Skeletal muscle satellite cell (primary cell): ENCODE measurements at regions not wholly inside any gene's neighbourhood (a gene's known extent, or its start where the extent isn't known, plus 50 kb on each side); places are given as distances from the start of the nearest gene placed in this dataset.

ENCODE experiments used
- H3K27me3 ChIP-seq: 2 replicates; pipeline ENCODE4 v1.7.0; 2013; ENCODE audit warnings: low read length; ENCODE audit not compliant: control insufficient read depth, insufficient read depth
- H3K36me3 ChIP-seq: 2 replicates; pipeline ENCODE4 v1.7.0; 2013; ENCODE audit warnings: mild to moderate bottlenecking, control low read depth, low read length; ENCODE audit not compliant: insufficient read depth
- H3K4me1 ChIP-seq: 2 replicates; pipeline ENCODE4 v1.7.0; 2013; ENCODE audit warnings: low read length; ENCODE audit not compliant: control insufficient read depth, insufficient read depth
- H3K4me2 ChIP-seq: 2 replicates; pipeline ENCODE4 v1.7.0; 2013; ENCODE audit warnings: mild to moderate bottlenecking, low read length
- H3K4me3 ChIP-seq: 2 replicates; pipeline ENCODE4 v1.7.0; 2013; ENCODE audit warnings: low read length
- H3K9ac ChIP-seq: 2 replicates; pipeline ENCODE4 v1.7.0; 2013; ENCODE audit warnings: mild to moderate bottlenecking, low read depth, low read length, moderate library complexity
- H3K9me3 ChIP-seq: replicated peaks from 2 replicates; pipeline ENCODE4 v1.7.0; 2013; ENCODE audit warnings: mild to moderate bottlenecking, control low read depth, low read length

DNA sequence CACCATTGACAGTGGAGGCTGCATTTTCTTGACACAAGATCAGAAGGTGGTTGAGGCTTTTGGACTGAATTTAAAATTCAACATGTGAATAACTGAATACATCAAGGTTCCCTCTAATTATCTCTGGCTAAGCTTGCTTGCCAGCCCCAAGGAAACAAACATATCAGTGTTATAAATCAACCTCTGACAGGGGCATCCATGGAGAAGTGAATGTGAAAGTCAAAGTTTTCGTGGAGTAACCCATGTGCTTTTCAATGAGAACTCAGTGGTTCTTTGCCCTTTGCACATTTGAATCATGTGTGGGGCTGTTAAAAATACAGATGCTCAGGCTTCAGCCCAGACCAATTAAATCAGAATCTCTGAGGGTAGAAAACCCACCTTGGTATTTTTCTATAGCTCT is 128.9 kb downstream of the LRRC70 start:
- H3K36me3 ChIP-seq, result no peaks in the 10 kb centered on the region
- no peaks in the 10 kb centered on the region for H3K4me1 ChIP-seq
- H3K4me3 ChIP-seq, result no peak overlapping the region
- no peak overlapping the region for H3K9ac ChIP-seq
- H3K9me3 ChIP-seq, result no peaks in the 10 kb centered on the region
- no peak overlapping the region for H3K4me2 ChIP-seq
- H3K27me3 ChIP-seq, result no peaks in the 10 kb centered on the region

DNA sequence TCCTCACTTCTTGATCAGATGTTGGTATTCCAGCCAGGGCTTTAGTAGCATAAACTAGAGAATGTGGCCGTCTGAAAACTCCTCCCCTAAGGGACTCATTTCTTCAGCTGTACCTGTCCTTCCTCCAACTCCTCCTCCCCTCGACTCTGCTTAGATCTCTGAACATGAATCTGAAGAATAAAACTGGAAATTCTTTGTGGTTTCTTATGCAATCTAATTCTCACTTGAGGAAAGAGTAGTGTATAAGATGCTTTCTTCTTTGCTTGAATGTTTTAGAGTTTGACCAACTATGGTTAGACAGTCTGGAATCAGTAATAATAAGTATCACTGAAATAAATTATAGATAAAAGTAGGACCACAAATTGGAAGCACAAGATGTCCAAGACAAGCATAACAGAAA is 128.5 kb downstream of the LRRC70 start:
- Histone ChIP-seq H3K4me3 (no peak overlapping the region), H3K9me3 (no peaks in the 10 kb centered on the region), H3K4me1 (no peaks in the 10 kb centered on the region), H3K9ac (no peak overlapping the region), H3K27me3 (no peaks in the 10 kb centered on the region), H3K36me3 (no peaks in the 10 kb centered on the region), H3K4me2 (no peak overlapping the region)

DNA sequence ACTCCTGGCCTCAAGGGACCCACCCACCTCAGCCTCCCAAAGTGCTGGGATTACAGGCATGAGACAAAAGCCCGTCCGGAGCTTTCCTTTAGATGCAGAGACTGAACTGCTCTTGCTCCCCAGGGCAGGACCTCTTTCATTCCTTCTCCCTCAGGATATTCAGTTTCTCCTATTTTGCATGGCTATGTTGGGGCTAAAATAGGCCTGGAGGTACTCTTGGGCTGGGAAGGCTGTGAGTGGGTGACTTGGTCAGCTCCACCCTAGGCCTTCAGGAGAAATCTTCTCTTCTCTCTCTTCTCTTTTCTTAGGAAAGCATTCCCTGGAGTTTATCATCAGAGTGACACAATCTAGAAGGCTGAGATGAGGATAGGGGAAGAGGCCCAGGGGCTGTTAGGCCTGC is 126.4 kb downstream of the LRRC70 start:
- H3K9me3 ChIP-seq, result no peaks in the 10 kb centered on the region
- no peaks in the 10 kb centered on the region for H3K27me3 ChIP-seq
- no peaks in the 10 kb centered on the region for H3K36me3 ChIP-seq
- no peaks in the 10 kb centered on the region for H3K4me1 ChIP-seq
- H3K4me3 ChIP-seq, result no peak overlapping the region
- H3K4me2 ChIP-seq, result no peak overlapping the region
- no peak overlapping the region for H3K9ac ChIP-seq

DNA sequence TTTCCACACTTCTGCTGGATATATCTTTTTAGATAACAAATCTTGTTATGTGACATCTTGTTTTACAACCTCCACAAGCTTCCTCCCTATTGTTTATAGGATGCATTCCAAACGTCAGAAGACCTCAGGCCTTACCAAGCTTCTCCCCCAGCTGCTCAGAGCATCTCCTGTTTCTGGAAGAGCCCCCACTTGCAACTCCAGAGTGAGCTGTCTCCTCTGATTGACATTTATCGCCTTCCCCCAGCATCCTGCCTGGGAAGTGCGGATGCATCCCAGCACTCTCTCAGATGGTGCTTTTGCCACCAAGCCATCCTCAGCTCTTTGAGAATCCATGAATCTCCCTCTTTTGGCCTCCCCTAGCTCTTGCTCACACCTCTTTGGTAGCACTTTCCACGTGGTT is 123.5 kb downstream of the LRRC70 start:
- no peak overlapping the region for H3K9ac ChIP-seq
- H3K4me3 ChIP-seq, result no peak overlapping the region
- no peaks in the 10 kb centered on the region for H3K27me3 ChIP-seq
- H3K9me3 ChIP-seq, result no peaks in the 10 kb centered on the region
- H3K4me1 ChIP-seq, result no peaks in the 10 kb centered on the region
- no peaks in the 10 kb centered on the region for H3K36me3 ChIP-seq
- H3K4me2 ChIP-seq, result no peak overlapping the region

DNA sequence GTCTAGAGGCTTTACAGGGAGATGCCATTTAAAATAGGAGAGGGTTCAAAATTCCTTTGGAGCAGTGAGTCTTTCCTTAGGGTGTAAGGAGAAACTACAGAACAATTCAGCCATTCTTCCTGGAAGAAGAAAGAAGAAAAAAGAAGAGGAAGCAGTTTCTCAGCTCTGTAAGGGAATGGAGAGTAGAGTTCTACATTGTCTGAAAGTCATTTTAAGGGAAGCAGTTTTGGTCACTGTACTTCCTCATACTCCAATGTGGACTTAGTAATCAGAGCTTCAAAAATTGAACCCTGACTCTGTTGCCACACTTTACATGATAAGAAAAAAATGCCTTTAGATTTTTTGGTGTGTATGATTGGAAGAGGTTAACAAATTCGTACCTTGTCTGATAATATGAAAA is 122.4 kb downstream of the LRRC70 start:
- H3K4me2 ChIP-seq, result no peak overlapping the region
- H3K9ac ChIP-seq, result no peak overlapping the region
- H3K4me1 ChIP-seq, result no peaks in the 10 kb centered on the region
- H3K9me3 ChIP-seq, result no peaks in the 10 kb centered on the region
- no peak overlapping the region for H3K4me3 ChIP-seq
- no peaks in the 10 kb centered on the region for H3K36me3 ChIP-seq
- H3K27me3 ChIP-seq, result no peaks in the 10 kb centered on the region

DNA sequence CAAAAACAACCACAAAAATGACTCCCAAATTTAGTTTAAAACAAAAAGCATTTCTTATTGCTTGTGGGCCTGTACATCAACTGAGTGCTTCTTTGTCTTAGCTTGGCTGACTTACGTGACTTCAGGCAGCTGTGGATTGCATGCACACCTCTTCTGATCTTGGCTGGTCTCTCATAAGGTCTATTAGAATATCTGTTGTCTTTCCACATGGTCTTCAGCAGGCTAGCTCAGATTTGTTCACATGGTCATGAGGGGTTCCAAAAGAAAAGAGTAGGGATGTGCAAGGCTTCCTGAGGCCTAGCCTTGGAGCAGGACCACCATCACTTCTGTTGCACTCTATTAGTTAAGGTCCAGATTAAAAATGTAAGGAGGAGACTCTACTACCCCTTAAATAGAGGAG is 120.1 kb downstream of the LRRC70 start:
- no peaks in the 10 kb centered on the region for H3K27me3 ChIP-seq
- H3K4me3 ChIP-seq, result no peak overlapping the region
- H3K4me1 ChIP-seq, result no peaks in the 10 kb centered on the region
- H3K36me3 ChIP-seq, result no peaks in the 10 kb centered on the region
- no peak overlapping the region for H3K9ac ChIP-seq
- no peak overlapping the region for H3K4me2 ChIP-seq
- H3K9me3 ChIP-seq, result no peaks in the 10 kb centered on the region

DNA sequence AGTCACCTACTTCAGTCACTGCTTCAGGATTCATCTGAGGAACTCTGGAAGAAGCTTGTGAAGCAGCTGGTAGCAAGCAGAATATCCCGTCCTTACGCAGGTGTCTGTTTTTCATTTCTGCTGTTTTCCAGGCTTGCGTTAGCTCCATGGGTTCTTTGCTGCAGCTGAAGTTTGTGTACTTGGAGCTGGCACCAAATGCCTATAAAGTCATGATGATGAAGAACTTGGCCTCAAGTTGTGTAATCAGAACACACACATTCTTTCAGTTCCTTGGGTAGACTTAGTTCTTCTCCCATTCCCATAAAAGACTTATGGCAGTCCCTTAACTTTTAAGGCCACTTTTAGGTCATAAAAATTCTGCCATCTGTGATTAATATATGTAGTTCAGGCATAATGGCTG is 116.7 kb downstream of the LRRC70 start:
- Histone ChIP-seq H3K4me3 (no peak overlapping the region), H3K4me2 (no peak overlapping the region), H3K9me3 (no peaks in the 10 kb centered on the region), H3K9ac (no peak overlapping the region), H3K4me1 (no peaks in the 10 kb centered on the region), H3K27me3 (no peaks in the 10 kb centered on the region), H3K36me3 (no peaks in the 10 kb centered on the region)

DNA sequence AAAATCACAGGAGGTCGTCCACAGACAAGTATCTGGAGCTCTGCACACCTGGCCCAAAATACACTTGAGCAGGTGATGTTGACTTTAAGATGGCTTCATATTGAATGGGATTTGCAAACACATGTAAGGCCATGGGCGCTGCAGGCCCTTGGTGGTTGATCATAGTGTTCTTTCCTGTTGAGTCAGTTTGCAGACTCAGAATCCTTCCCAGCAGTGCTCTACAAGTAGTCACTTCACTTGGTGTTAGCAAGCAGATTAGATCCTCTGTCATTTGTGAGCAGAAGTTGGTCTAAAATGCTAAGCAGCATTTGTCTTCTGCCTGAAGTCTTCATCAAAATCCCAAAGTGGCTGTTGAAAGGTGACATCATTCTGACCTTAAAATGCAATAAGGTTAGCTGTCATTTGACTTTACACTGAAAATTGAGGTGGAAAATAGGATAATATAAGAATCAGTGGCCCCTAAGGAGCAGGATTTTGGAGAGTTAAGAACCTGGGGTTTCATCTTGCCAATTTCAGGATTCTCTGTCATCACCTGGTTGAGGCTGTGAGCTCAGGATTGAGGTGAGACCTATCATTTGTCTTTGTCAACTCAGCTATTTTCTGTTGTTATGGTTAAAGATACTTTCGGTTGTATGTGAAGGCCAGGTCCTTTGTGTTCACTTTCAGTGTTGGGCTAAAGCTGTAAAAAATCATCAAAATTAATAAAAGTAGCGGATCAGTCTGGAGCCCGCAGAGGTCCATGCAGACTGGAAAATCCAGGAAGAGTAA is 114.5 kb downstream of the LRRC70 start:
- Histone ChIP-seq H3K4me2 (no peak overlapping the region), H3K9me3 (no peaks in the 10 kb centered on the region), H3K4me3 (no peak overlapping the region), H3K4me1 (no peaks in the 10 kb centered on the region), H3K27me3 (no peaks in the 10 kb centered on the region), H3K36me3 (no peaks in the 10 kb centered on the region), H3K9ac (no peak overlapping the region)

DNA sequence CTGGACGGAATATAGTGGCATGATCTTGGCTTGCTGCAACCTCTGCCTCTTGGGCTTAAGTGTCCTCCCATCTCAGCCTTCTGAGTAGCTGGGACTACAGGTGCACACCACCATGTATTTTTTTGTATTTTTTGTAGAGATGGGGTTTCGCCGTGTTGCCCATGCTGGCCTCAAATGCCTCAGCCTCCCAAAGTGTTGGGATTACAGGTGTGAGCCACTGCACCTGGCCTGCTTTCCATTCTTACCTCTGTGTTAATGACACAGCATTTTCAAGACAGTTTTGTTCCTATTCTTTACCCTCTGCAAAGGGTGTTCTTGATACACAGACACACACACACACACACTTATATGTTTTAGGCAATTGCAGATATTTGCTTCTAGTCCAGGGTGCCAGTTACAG is 113.3 kb downstream of the LRRC70 start:
- Histone ChIP-seq H3K9me3 (no peaks in the 10 kb centered on the region), H3K9ac (no peak overlapping the region), H3K27me3 (no peaks in the 10 kb centered on the region), H3K4me3 (no peak overlapping the region), H3K4me1 (no peaks in the 10 kb centered on the region), H3K36me3 (no peaks in the 10 kb centered on the region), H3K4me2 (no peak overlapping the region)

DNA sequence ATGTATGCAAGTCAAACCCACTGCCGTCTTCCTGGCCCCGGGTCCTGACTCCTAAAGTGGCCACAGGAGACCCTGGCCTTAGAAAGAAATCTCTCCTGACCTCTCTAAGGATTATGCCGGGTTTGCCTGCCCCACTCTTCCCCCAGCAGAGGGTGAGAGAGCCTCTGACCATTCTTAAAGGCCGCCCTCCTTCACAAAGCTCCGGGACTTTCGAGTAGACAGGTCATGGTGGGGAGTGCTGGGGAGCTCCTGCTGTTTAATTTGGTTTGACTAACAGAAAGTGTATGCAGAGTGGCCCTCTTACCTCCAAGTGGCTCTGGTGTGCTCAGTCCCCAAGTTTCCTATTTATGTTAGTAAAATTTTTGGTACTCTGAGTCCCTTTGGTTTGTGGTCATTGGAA is 111.8 kb downstream of the LRRC70 start:
- Histone ChIP-seq H3K9ac (no peak overlapping the region), H3K4me1 (no peaks in the 10 kb centered on the region), H3K4me3 (no peak overlapping the region)

DNA sequence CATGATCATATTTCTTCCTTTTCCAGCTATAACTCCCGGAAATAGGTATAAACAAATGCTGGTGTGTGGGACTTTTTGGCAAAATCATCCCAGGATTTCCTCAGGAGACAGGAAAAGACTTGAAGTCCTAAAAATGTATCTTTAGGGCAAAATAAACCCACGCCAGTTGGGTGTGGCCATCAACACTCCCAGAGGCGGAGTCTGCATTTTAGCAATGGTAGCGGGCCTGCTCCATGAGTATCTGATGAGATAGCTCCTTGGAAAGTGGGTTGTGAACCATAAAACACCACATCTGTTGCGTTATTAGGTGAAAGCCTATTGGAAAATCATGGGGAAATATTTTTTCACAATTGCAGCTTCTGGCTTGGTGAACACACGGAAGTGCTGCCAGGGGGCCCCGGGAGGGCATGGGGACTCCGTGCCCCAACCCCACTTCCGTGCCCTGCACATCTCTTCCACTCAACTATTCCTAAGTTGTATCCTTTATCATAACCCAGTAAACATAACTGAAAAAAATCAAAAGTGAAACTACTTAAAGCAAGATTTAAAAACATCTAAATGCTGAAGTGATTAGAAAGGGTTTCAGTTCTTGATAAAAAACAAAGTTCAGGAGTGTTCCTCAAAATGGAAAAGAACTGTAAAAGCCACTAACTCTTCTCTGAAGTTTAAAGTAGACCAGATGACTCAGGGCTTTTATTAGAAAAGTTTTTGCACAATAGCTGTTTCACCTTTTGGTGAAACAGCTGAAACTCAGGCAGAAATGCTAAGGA is 111.2 kb downstream of the LRRC70 start:
- Histone ChIP-seq H3K4me2 (no peak overlapping the region), H3K4me3 (no peak overlapping the region), H3K9me3 (no peaks in the 10 kb centered on the region), H3K4me1 (no peaks in the 10 kb centered on the region), H3K9ac (no peak overlapping the region), H3K36me3 (no peaks in the 10 kb centered on the region), H3K27me3 (no peaks in the 10 kb centered on the region)

More for the DNA sequence above, 111.8 kb downstream of the LRRC70 start:
- Histone ChIP-seq H3K4me2 (no peak overlapping the region), H3K27me3 (no peaks in the 10 kb centered on the region), H3K9me3 (no peaks in the 10 kb centered on the region), H3K36me3 (no peaks in the 10 kb centered on the region)

DNA sequence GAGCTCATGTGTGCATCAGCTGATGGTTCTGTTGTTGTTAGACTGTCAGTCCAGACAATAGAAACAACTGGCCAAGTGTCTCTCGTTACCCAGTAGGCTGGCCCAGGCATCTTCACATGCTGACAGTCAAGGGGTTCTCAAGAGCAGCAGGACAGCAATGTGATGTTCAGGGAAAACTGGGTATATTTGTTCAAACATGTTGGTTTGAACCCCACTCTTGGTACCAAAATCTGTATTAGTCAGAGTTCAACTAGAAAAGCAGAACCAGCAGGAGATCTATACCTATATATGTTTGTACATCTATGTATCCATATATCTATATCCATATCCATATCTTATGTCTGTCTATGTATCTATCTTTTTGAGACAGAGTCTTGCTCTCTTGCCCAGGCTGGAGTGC is 108.1 kb downstream of the LRRC70 start:
- no peak overlapping the region for H3K4me2 ChIP-seq
- no peaks in the 10 kb centered on the region for H3K36me3 ChIP-seq
- H3K27me3 ChIP-seq, result no peaks in the 10 kb centered on the region
- no peaks in the 10 kb centered on the region for H3K9me3 ChIP-seq
- no peak overlapping the region for H3K9ac ChIP-seq
- no peak overlapping the region for H3K4me3 ChIP-seq
- H3K4me1 ChIP-seq, result no peaks in the 10 kb centered on the region
